GM12878 (cell line): ENCODE measurements at regions not wholly inside any gene's neighbourhood (a gene's known extent, or its start where the extent isn't known, plus 50 kb on each side); places are given as distances from the start of the nearest gene placed in this dataset.

Experiments
- ATAC-seq: fragments of 200-7000 bp; cut with Tn5 transposase; 3 replicates; pipeline ENCODE4 v1.9.1; 2020; ENCODE audit warnings: mild to moderate bottlenecking, moderate library complexity
- BruUV-seq: library from RNA; stranded (reverse); fragments of 400-500 nt; replicated peaks from 2 replicates; lab custom pipeline; 2021; lab: Mats Ljungman, UMichigan
- CTCF ChIA-PET: fragments of 300-600 bp; sonication (Branson Sonifier 250); formaldehyde crosslinking; extraction: SDS; loops from one replicate; lab custom pipeline; 2021; ENCODE audit warnings: inconsistent platforms; lab: Yijun Ruan, JAX
- POLR2A ChIA-PET: fragments of 350-600 bp; formaldehyde crosslinking; extraction: SDS; loops from one replicate; lab custom pipeline; 2021; ENCODE audit warnings: inconsistent platforms; lab: Charles Lee
- RAD21 ChIA-PET: fragments of 300-600 bp; sonication (Branson Sonifier 250); formaldehyde crosslinking; loops from one replicate; lab custom pipeline; 2023; ENCODE audit warnings: antibody characterized with exemption; ENCODE audit not compliant: unreplicated experiment; lab: Charles Lee
- SMC1A ChIA-PET: fragments of 300-600 bp; sonication (Branson Sonifier 250); formaldehyde crosslinking; loops from one replicate; lab custom pipeline; 2023; ENCODE audit not compliant: unreplicated experiment, uncharacterized antibody; lab: Charles Lee
- DNase-seq: peaks from one replicate; pipeline ENCODE4 v3.0.0-alpha.2; 2011; ENCODE audit warnings: low read depth, low spot score
- FAIRE-seq: peaks from 3 replicates; lab custom pipeline; 2011; peaks lifted over from hg19 to GRCh38; lab: Jason Lieb, UNC
- H2AFZ ChIP-seq: 2 replicates; pipeline ENCODE4 v1.6.0; 2011; ENCODE audit warnings: low read depth, low read length, control low read depth; ENCODE audit not compliant: control insufficient read depth
- H3K27ac ChIP-seq: 2 replicates; pipeline ENCODE4 v1.5.1; 2011; ENCODE audit warnings: control low read depth; ENCODE audit not compliant: control insufficient read depth, insufficient read depth
- H3K27me3 ChIP-seq, 2 experiments: replicated peaks in 1 of 2; 2 replicates each; pipeline versions ENCODE4 v1.6.0 to v1.6.1; 2011; ENCODE audit warnings: low read length in 1 of 2; ENCODE audit not compliant: control insufficient read depth in 2 of 2, insufficient read depth in 2 of 2
- H3K36me3 ChIP-seq, 2 experiments: 2 replicates each; pipeline ENCODE4 v1.5.1; 2011; ENCODE audit warnings: low read length in 1 of 2; ENCODE audit not compliant: control insufficient read depth in 2 of 2, insufficient read depth in 2 of 2
- H3K4me1 ChIP-seq: 2 replicates; pipeline ENCODE4 v1.6.1; 2011; ENCODE audit warnings: mild to moderate bottlenecking, low read length, moderate library complexity, mixed read lengths; ENCODE audit not compliant: control insufficient read depth, insufficient read depth
- H3K4me2 ChIP-seq: 2 replicates; pipeline ENCODE4 v1.6.0; 2011; ENCODE audit warnings: control low read depth; ENCODE audit not compliant: control insufficient read depth, insufficient read depth
- H3K4me3 ChIP-seq: fragments of 200-600 bp; sonication (generic); 2 replicates; pipeline ENCODE4 v1.5.1; 2016
- H3K79me2 ChIP-seq: 2 replicates; pipeline ENCODE4 v1.6.0; 2011; ENCODE audit warnings: low read length; ENCODE audit not compliant: control insufficient read depth, insufficient read depth
- H3K9ac ChIP-seq: 2 replicates; pipeline ENCODE4 v1.8.0; 2011; ENCODE audit warnings: low read length, control low read depth, mixed read lengths; ENCODE audit not compliant: control insufficient read depth, insufficient read depth
- H3K9me3 ChIP-seq: replicated peaks from 3 replicates; pipeline ENCODE4 v1.5.1; 2011; ENCODE audit warnings: mild to moderate bottlenecking, low read length; ENCODE audit not compliant: control insufficient read depth, insufficient read depth
- H4K20me1 ChIP-seq: 2 replicates; pipeline ENCODE4 v1.6.0; 2011; ENCODE audit not compliant: control insufficient read depth, insufficient read depth
- BACH1 ChIP-seq: fragments of 450-650 bp; IDR thresholded peaks from 2 replicates; pipeline ENCODE4 v1.6.1; 2017; ENCODE audit warnings: mild to moderate bottlenecking, borderline replicate concordance
- BRCA1 ChIP-seq: IDR thresholded peaks from 2 replicates; pipeline ENCODE4 v1.6.1; 2011; ENCODE audit warnings: low read depth, low read length, improper control_type of control experiment
- CHD1 ChIP-seq: IDR thresholded peaks from 2 replicates; pipeline ENCODE4 v1.6.1; 2012; ENCODE audit warnings: low read depth, low read length, improper control_type of control experiment
- EP300 ChIP-seq, 2 experiments: fragments of 150-350 bp in 1 of 2; IDR thresholded peaks; 2 replicates each; pipeline ENCODE4 v1.6.1; 2011 to 2012; ENCODE audit warnings: low read depth in 2 of 2, low read length in 2 of 2, borderline replicate concordance in 1 of 2, improper control_type of control experiment in 1 of 2, inconsistent platforms in 1 of 2; ENCODE audit not compliant: control insufficient read depth in 1 of 2
- HCFC1 ChIP-seq: fragments of 150-350 bp; IDR thresholded peaks from 2 replicates; pipeline ENCODE4 v1.6.1; 2014; ENCODE audit warnings: low read length
- IRF3 ChIP-seq: fragments of 450-650 bp; IDR thresholded peaks from 2 replicates; pipeline ENCODE4 v1.6.1; 2014; ENCODE audit warnings: mild to moderate bottlenecking
- JUND ChIP-seq: IDR thresholded peaks from 2 replicates; pipeline ENCODE4 v1.6.1; 2012; ENCODE audit warnings: low read depth, mild to moderate bottlenecking, low read length, improper control_type of control experiment, moderate library complexity
- KLF5 ChIP-seq: fragments of 450-650 bp; IDR thresholded peaks from 2 replicates; pipeline ENCODE4 v1.6.1; 2014; ENCODE audit warnings: mild to moderate bottlenecking; ENCODE audit not compliant: partially characterized antibody
- NFIC ChIP-seq: IDR thresholded peaks from 2 replicates; pipeline ENCODE4 v1.6.1; 2012; ENCODE audit warnings: low read depth, mild to moderate bottlenecking, inconsistent platforms, low read length, moderate library complexity
- NR2C1 ChIP-seq: fragments of 450-650 bp; IDR thresholded peaks from 2 replicates; pipeline ENCODE4 v1.6.1; 2017; ENCODE audit warnings: antibody characterized with exemption, mild to moderate bottlenecking, moderate library complexity
- PAX5 ChIP-seq: IDR thresholded peaks from 2 replicates; pipeline ENCODE4 v1.6.1; 2011; ENCODE audit warnings: low read depth, low read length, borderline replicate concordance
- PKNOX1 ChIP-seq: fragments of 450-650 bp; IDR thresholded peaks from 2 replicates; pipeline ENCODE4 v1.6.1; 2016; ENCODE audit warnings: mild to moderate bottlenecking
- POLR2A ChIP-seq: IDR thresholded peaks from 2 replicates; pipeline ENCODE4 v1.6.1; 2011; ENCODE audit warnings: low read depth, mild to moderate bottlenecking, low read length
- POLR2AphosphoS5 ChIP-seq: IDR thresholded peaks from 2 replicates; pipeline ENCODE4 v1.6.1; 2011; ENCODE audit warnings: mild to moderate bottlenecking, low read length, inconsistent platforms
- RELB ChIP-seq: fragments of 450-650 bp; IDR thresholded peaks from 2 replicates; pipeline ENCODE4 v1.6.1; 2017; ENCODE audit warnings: low read depth, mild to moderate bottlenecking, moderate library complexity
- STAT1 ChIP-seq: fragments of 450-650 bp; conservative IDR thresholded peaks from 2 replicates; pipeline ENCODE4 v1.6.1; 2014; ENCODE audit warnings: antibody characterized with exemption, mild to moderate bottlenecking
- TCF7 ChIP-seq: IDR thresholded peaks from 2 replicates; pipeline ENCODE4 v1.6.1; 2014; ENCODE audit warnings: antibody characterized with exemption, borderline replicate concordance
- ZNF592 ChIP-seq: fragments of 450-650 bp; IDR thresholded peaks from 2 replicates; pipeline ENCODE4 v1.6.1; 2017; ENCODE audit warnings: mild to moderate bottlenecking, moderate library complexity
- WGBS: methylation state at CpG from one replicate; pipeline ENCODE4 v1.1.6; 2016; ENCODE audit warnings: low lambda C conversion rate; ENCODE audit not compliant: insufficient replicate concordance, insufficient coverage; ENCODE audit errors: missing lambda C conversion rate; 5-methylcytosine and 5-hydroxymethylcytosine counted together
- in situ Hi-C: fragments of 300-500 bp; cut with MboI; formaldehyde crosslinking; loops from 9 replicates; pipeline ENCODE4 v1.14.3; 2018; ENCODE audit warnings: mixed read lengths
- intact Hi-C: fragments of 100-400 bp; cut with micrococcal nuclease; formaldehyde crosslinking; loops from one replicate; pipeline ENCODE4 v1.14.2; 2022; ENCODE audit not compliant: unreplicated experiment

GRCh38 chr15:81526029-81526428 lies 152.0 kb upstream of the TMC3 start:
- H3K27me3 ChIP-seq = no peaks in the 10 kb centered on the region; a peak in 1 of 4 replicates
- no TSS peak for BruUV-seq
- no peaks in the 10 kb centered on the region for H3K4me1 ChIP-seq
- in situ Hi-C loops (no loop called here), intact Hi-C loops (no loop called here)
- ATAC-seq (no peak), FAIRE-seq (no peak), DNase-seq (no peak)
- ChIA-PET CTCF (no interaction called here), POLR2A (no interaction called here), RAD21 (no interaction called here), SMC1A (no interaction called here)
- H4K20me1 ChIP-seq = no peaks in the 10 kb centered on the region
- no peak overlapping the region for H2AFZ ChIP-seq
- 32% methylated on average over 4 of the region's 4 CpGs for WGBS
- H3K79me2 ChIP-seq = no peaks in the 10 kb centered on the region
- H3K36me3 ChIP-seq = no peaks in the 10 kb centered on the region
- no peak overlapping the region for H3K9ac ChIP-seq
- H3K27ac ChIP-seq = no peak overlapping the region
- no peak overlapping the region for H3K4me3 ChIP-seq
- H3K4me2 ChIP-seq = no peak overlapping the region
- H3K9me3 ChIP-seq = no peaks in the 10 kb centered on the region
- TF ChIP-seq JUND (no peak), IRF3 (no peak), BACH1 (no peak), PAX5 (no peak), BRCA1 (no peak), NR2C1 (no peak), KLF5 (no peak), NFIC (no peak), POLR2AphosphoS5 (no peak), CHD1 (no peak), RELB (no peak), HCFC1 (no peak), STAT1 (no peak), PKNOX1 (no peak), TCF7 (no peak), ZNF592 (no peak), EP300 (IDR thresholded peaks at IDR 0.05; ENCODE audit: borderline replicate concordance in 1 of 2, control insufficient read depth in 1 of 2, low read depth in 2 of 2, low read length in 2 of 2) (no peak), POLR2A (no peak)
